Natural killer cell (primary cell): ENCODE measurements at regions not wholly inside any gene's neighbourhood (a gene's known extent, or its start where the extent isn't known, plus 50 kb on each side); places are given as distances from the start of the nearest gene placed in this dataset.

Source experiments
- ATAC-seq, 3 donors: fragments of 150-1000 bp in 2 of 3; fragments of 200-7000 bp in 1 of 3; cut with Tn5 transposase; 1 replicate in 1 of 3; 2 replicates in 2 of 3; pipeline ENCODE4 v1.10.0; 2021; ENCODE audit warnings: mild to moderate bottlenecking in 2 of 3, moderate library complexity in 2 of 3
- DNase-seq, 2 donors: peaks; one replicate each; pipeline versions ENCODE4 v3.0.0 to v3.0.0-alpha.2; 2013 to 2021; ENCODE audit warnings: mixed read lengths in 1 of 2
- H3K27ac ChIP-seq: one replicate; pipeline ENCODE4 v1.5.1; 2013; ENCODE audit warnings: mild to moderate bottlenecking, low read length
- H3K27me3 ChIP-seq: one replicate; pipeline ENCODE4 v1.6.1; 2013; ENCODE audit warnings: low read length; ENCODE audit not compliant: control insufficient read depth, insufficient read depth
- H3K36me3 ChIP-seq: one replicate; pipeline ENCODE4 v1.6.1; 2013; ENCODE audit warnings: low read length; ENCODE audit not compliant: control insufficient read depth, insufficient read depth
- H3K4me1 ChIP-seq: one replicate; pipeline ENCODE4 v1.6.1; 2013; ENCODE audit warnings: low read length; ENCODE audit not compliant: control insufficient read depth, insufficient read depth
- H3K4me3 ChIP-seq: one replicate; pipeline ENCODE4 v1.5.1; 2013; ENCODE audit warnings: low read length
- H3K9me3 ChIP-seq: one replicate; pipeline ENCODE4 v1.6.1; 2013; ENCODE audit warnings: low read length; ENCODE audit not compliant: control insufficient read depth, insufficient read depth
- H3K27ac Mint-ChIP-seq, 2 donors: one replicate each; pipeline ENCODE4 v1.8.0; 2022; ENCODE audit warnings: mild to moderate bottlenecking in 2 of 2, mixed read lengths in 2 of 2, moderate library complexity in 1 of 2
- H3K27me3 Mint-ChIP-seq, 2 donors: one replicate each; pipeline ENCODE4 v1.8.0; 2022; ENCODE audit warnings: low read depth in 2 of 2, mixed read lengths in 2 of 2
- H3K36me3 Mint-ChIP-seq: one replicate; pipeline ENCODE4 v1.8.0; 2022; ENCODE audit warnings: mixed read lengths
- H3K4me1 Mint-ChIP-seq, 2 donors: one replicate each; pipeline ENCODE4 v1.8.0; 2022; ENCODE audit warnings: mixed read lengths in 2 of 2
- H3K4me3 Mint-ChIP-seq: one replicate; pipeline ENCODE4 v1.8.0; 2022; ENCODE audit warnings: mild to moderate bottlenecking, moderate library complexity, mixed read lengths
- H3K9me3 Mint-ChIP-seq, 2 donors: one replicate each; pipeline ENCODE4 v1.8.0; 2022; ENCODE audit warnings: mixed read lengths in 2 of 2
- WGBS: methylation state at CpG from one replicate; pipeline ENCODE4 v1.1.7; 2013; ENCODE audit warnings: missing lambda C conversion rate; ENCODE audit not compliant: insufficient coverage; 5-methylcytosine and 5-hydroxymethylcytosine counted together
- intact Hi-C: fragments of 100-400 bp; cut with micrococcal nuclease; formaldehyde crosslinking; loops from one replicate; pipeline ENCODE4 v1.14.2; 2022
- TF ChIP-seq, protein P1 (sequence below): fragments of 200-600 bp; IDR thresholded peaks from one replicate; pipeline ENCODE4 v1.8.0; 2022; ENCODE audit warnings: antibody characterized with exemption

DNA sequence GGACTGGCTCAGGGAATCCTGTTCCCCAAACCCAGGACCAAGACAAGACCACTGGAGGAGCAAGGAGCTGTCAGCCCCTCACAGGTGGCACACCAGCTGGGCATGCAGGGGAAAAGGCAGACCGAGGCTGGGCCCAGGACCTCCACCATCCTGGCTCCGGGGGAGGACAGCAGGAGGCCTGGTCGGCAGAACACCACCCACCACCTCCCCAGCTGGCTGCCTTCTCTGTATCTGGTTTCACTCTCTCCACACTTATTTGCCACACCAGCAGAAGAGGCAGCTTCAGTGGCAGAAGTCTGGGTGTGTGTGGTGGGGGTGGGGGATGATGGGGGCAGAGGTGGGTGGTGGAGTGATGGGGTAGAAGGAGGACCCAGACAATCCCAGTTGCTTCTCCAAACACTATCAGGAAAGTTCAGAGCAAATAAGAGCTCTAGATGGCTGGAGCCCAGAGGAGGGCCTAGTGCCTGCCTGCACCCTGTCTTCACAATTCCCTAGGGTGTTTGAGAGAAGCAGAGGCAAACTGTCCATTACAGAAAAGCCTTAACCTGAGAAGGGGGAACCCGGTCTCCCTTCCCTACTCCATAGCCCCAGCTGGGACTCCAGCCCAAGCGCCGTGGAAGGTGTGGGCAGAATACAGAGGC is 51.9 kb upstream of the CDON start:
- Histone ChIP-seq H3K9me3 (no peaks in the 10 kb centered on the region), H3K4me3 (no peak overlapping the region), H3K4me1 (no peaks in the 10 kb centered on the region), H3K36me3 (no peaks in the 10 kb centered on the region), H3K27me3 (no peaks in the 10 kb centered on the region), H3K27ac (no peak overlapping the region)
- intact Hi-C loops: no loop called here
- no peak for ATAC-seq
- TF ChIP-seq, protein P1, sequence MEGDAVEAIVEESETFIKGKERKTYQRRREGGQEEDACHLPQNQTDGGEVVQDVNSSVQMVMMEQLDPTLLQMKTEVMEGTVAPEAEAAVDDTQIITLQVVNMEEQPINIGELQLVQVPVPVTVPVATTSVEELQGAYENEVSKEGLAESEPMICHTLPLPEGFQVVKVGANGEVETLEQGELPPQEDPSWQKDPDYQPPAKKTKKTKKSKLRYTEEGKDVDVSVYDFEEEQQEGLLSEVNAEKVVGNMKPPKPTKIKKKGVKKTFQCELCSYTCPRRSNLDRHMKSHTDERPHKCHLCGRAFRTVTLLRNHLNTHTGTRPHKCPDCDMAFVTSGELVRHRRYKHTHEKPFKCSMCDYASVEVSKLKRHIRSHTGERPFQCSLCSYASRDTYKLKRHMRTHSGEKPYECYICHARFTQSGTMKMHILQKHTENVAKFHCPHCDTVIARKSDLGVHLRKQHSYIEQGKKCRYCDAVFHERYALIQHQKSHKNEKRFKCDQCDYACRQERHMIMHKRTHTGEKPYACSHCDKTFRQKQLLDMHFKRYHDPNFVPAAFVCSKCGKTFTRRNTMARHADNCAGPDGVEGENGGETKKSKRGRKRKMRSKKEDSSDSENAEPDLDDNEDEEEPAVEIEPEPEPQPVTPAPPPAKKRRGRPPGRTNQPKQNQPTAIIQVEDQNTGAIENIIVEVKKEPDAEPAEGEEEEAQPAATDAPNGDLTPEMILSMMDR: no peak
- no peaks in the 10 kb centered on the region for H3K9me3 Mint-ChIP-seq
- no peaks in the 10 kb centered on the region for H3K27me3 Mint-ChIP-seq
- no peak overlapping the region for H3K27ac Mint-ChIP-seq
- 80% methylated on average over 6 of the region's 6 CpGs for WGBS
- no peak for DNase-seq
- H3K4me3 Mint-ChIP-seq: no peak overlapping the region
- no peaks in the 10 kb centered on the region for H3K36me3 Mint-ChIP-seq
- H3K4me1 Mint-ChIP-seq: no peaks in the 10 kb centered on the region

DNA sequence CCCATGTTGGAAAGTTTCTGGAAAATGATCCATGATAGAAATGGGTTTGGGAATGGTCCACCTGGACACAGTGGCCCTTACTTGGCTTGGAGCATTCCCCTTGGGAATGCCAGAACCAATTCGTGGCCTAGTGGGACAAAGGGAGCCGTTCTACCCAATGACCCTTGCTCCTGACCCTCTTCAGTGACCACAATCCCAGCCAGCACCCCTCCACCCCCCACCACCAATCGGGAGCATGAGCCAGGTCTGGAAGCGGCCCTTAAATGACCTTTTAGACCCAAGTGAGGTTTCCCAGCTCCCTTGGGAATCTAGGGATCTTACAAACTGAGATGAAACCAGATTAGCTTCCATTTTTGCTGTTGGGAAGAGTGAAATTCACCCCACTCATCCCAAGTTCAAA is 51.3 kb upstream of the CDON start:
- no peaks in the 10 kb centered on the region for H3K27me3 ChIP-seq
- H3K4me3 ChIP-seq: no peak overlapping the region
- intact Hi-C loops: no loop called here
- Mint-ChIP-seq H3K27me3 (no peaks in the 10 kb centered on the region), H3K9me3 (no peaks in the 10 kb centered on the region), H3K4me1 (no peaks in the 10 kb centered on the region), H3K27ac (no peak overlapping the region), H3K36me3 (no peaks in the 10 kb centered on the region), H3K4me3 (no peak overlapping the region)
- WGBS: 83% methylated on average over 4 of the region's 4 CpGs
- H3K4me1 ChIP-seq: no peaks in the 10 kb centered on the region
- H3K9me3 ChIP-seq: no peaks in the 10 kb centered on the region
- DNase-seq (no peak), ATAC-seq (no peak)
- no peaks in the 10 kb centered on the region for H3K36me3 ChIP-seq
- no peak overlapping the region for H3K27ac ChIP-seq
- TF ChIP-seq, protein P1: no peak

DNA sequence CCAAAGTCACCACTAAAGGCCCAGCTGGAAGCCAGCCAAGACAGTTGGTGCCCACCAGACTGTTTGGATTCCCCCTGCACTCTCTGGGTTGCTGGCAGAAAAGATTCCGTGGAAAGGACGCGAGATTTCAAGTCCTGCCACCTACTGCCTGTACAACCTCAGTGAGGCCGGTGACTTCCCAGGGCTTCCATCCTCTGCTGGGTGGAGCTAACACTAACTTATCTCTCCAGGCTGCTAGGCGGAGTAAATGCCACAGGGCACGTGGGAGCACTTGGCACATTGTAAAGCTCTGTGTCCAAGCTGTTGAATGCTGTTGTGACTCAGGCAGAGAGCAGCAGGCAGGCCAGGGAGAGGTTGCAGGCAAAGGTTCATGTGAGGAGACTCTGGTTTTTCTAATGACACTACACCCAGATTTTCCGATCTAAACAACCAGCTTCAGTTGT is 50.9 kb upstream of the CDON start:
- WGBS: 84% methylated on average over 6 of the region's 7 CpGs
- Histone ChIP-seq H3K36me3 (no peaks in the 10 kb centered on the region), H3K4me1 (no peaks in the 10 kb centered on the region), H3K4me3 (no peak overlapping the region), H3K27ac (no peak overlapping the region), H3K27me3 (no peaks in the 10 kb centered on the region), H3K9me3 (no peaks in the 10 kb centered on the region)
- Mint-ChIP-seq H3K4me1 (no peaks in the 10 kb centered on the region), H3K9me3 (no peaks in the 10 kb centered on the region), H3K36me3 (no peaks in the 10 kb centered on the region), H3K27me3 (no peaks in the 10 kb centered on the region), H3K27ac (no peak overlapping the region), H3K4me3 (no peak overlapping the region)
- ATAC-seq: no peak
- no peak for DNase-seq
- TF ChIP-seq, protein P1: no peak
- intact Hi-C loops: no loop called here

DNA sequence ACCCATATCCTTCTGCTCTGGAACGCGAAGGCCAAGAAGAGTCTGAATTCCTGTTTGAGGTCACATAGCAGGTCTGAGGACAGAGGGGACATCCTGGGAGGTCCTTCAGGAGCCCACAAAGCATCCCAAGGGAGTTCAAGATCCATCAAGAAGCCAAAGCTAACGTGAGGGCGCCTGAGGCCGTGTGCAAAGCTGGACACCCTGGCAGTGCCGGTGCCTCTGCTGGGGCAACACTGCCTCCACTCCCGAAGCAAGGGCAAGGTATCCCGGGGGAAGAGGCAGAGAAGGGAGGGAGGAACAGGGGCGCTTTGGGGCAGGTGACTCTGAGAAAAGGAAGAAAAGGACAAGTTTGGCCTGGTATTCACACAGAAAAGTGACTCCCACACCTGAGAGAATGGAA is 50.3 kb upstream of the CDON start:
- H3K4me1 ChIP-seq: no peaks in the 10 kb centered on the region
- no peaks in the 10 kb centered on the region for H3K27me3 ChIP-seq
- no peak overlapping the region for H3K27ac ChIP-seq
- WGBS: 79% methylated on average over 9 of the region's 9 CpGs
- H3K27me3 Mint-ChIP-seq: no peaks in the 10 kb centered on the region
- no peaks in the 10 kb centered on the region for H3K36me3 Mint-ChIP-seq
- H3K4me3 Mint-ChIP-seq: no peak overlapping the region
- intact Hi-C loops: no loop called here
- no peak overlapping the region for H3K4me3 ChIP-seq
- H3K9me3 Mint-ChIP-seq: no peaks in the 10 kb centered on the region
- no peak for ATAC-seq
- DNase-seq: no peak
- TF ChIP-seq, protein P1: no peak
- H3K9me3 ChIP-seq: no peaks in the 10 kb centered on the region
- H3K36me3 ChIP-seq: no peaks in the 10 kb centered on the region
- H3K4me1 Mint-ChIP-seq: no peaks in the 10 kb centered on the region
- no peak overlapping the region for H3K27ac Mint-ChIP-seq
